ENCODE measurements at regions not wholly inside any gene's neighbourhood (a gene's known extent, or its start where the extent isn't known, plus 50 kb on each side); places are given as distances from the start of the nearest gene placed in this dataset.
"Not testable (repeated sequence)": the region's sequence is repeated elsewhere in the genome, so short reads cannot be mapped to it uniquely, and the experiment has no call there.

DNA sequence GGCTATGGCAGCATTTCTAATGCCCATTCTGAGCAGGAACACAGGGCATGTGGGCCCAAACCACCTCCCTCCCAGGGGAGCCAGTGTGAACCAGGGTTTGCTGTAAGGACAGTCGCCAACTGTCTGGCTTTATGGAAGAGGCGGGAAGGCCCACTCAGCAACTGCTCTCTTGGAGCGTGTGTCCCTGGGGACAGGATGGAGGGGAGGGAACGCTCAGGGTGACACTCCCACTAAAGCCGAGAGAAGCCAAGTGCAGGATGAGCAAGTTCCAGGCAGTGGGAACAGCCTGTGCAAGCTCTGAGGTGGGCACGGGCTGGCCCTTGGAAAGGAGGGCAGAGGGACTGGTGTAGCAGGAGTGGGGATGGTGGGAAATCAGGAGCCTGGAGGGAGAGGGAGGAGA lies 233.0 kb upstream of the FRG2C start:
- TF ChIP-seq, protein P1, sequence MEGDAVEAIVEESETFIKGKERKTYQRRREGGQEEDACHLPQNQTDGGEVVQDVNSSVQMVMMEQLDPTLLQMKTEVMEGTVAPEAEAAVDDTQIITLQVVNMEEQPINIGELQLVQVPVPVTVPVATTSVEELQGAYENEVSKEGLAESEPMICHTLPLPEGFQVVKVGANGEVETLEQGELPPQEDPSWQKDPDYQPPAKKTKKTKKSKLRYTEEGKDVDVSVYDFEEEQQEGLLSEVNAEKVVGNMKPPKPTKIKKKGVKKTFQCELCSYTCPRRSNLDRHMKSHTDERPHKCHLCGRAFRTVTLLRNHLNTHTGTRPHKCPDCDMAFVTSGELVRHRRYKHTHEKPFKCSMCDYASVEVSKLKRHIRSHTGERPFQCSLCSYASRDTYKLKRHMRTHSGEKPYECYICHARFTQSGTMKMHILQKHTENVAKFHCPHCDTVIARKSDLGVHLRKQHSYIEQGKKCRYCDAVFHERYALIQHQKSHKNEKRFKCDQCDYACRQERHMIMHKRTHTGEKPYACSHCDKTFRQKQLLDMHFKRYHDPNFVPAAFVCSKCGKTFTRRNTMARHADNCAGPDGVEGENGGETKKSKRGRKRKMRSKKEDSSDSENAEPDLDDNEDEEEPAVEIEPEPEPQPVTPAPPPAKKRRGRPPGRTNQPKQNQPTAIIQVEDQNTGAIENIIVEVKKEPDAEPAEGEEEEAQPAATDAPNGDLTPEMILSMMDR (IDR thresholded peaks at IDR 0.05; ENCODE audit: low read length): not testable (repeated sequence)
- not testable (repeated sequence) for TF ChIP-seq EZH2 (IDR thresholded peaks at IDR 0.05; ENCODE audit: borderline replicate concordance, low read length)

Measured in OCI-LY1 (cell line).